PC-3 (cell line): ENCODE measurements at regions not wholly inside any gene's neighbourhood (a gene's known extent, or its start where the extent isn't known, plus 50 kb on each side); places are given as distances from the start of the nearest gene placed in this dataset.

Experiments
- ATAC-seq: fragments of 200-7000 bp; cut with Tn5 transposase; 2 replicates; pipeline ENCODE4 v1.9.1; 2020; ENCODE audit warnings: mild to moderate bottlenecking, moderate library complexity
- BruUV-seq: library from RNA; stranded (reverse); fragments of 400-500 nt; replicated peaks from 2 replicates; lab custom pipeline; 2021; lab: Mats Ljungman, UMichigan
- CTCF ChIA-PET: fragments of 300-600 bp; sonication (Branson Sonifier 250); formaldehyde crosslinking; loops from one replicate; lab custom pipeline; 2022; ENCODE audit warnings: antibody characterized with exemption; lab: Charles Lee
- POLR2A ChIA-PET: fragments of 300-600 bp; sonication (Branson Sonifier 250); formaldehyde crosslinking; loops from one replicate; lab custom pipeline; 2022; ENCODE audit warnings: antibody characterized with exemption; ENCODE audit not compliant: unreplicated experiment; lab: Charles Lee
- DNase-seq: peaks from one replicate; pipeline ENCODE4 v3.0.0-alpha.2; 2015
- H2AFZ ChIP-seq: fragments of 300-600 bp; sonication (generic); 2 replicates; pipeline ENCODE4 v1.6.0; 2016; ENCODE audit warnings: antibody characterized with exemption, low read length
- H3F3A ChIP-seq: fragments of 300-600 bp; sonication (generic); one replicate; pipeline ENCODE4 v1.6.0; 2017; ENCODE audit warnings: antibody characterized with exemption, low read length, control low read depth, mild to moderate bottlenecking; ENCODE audit not compliant: unreplicated experiment
- H3K27ac ChIP-seq: fragments of 300-600 bp; sonication (generic); 2 replicates; pipeline ENCODE4 v1.5.1; 2016; ENCODE audit warnings: mild to moderate bottlenecking, low read length
- H3K27me3 ChIP-seq: fragments of 300-600 bp; sonication (generic); 2 replicates; pipeline ENCODE4 v1.6.1; 2016; ENCODE audit warnings: low read length, mixed read lengths
- H3K36me3 ChIP-seq: fragments of 300-600 bp; sonication (generic); 2 replicates; pipeline ENCODE4 v1.6.1; 2016; ENCODE audit warnings: low read depth, mixed run types, low read length, mixed read lengths
- H3K4me1 ChIP-seq: fragments of 300-600 bp; sonication (generic); 2 replicates; pipeline ENCODE4 v1.5.1; 2016; ENCODE audit warnings: low read length; ENCODE audit not compliant: insufficient read depth
- H3K4me2 ChIP-seq: fragments of 300-600 bp; sonication (generic); 2 replicates; pipeline ENCODE4 v1.6.0; 2016; ENCODE audit warnings: low read length
- H3K4me3 ChIP-seq: fragments of 300-600 bp; sonication (generic); 2 replicates; pipeline ENCODE4 v1.5.1; 2016; ENCODE audit warnings: mild to moderate bottlenecking, low read length, mixed read lengths
- H3K79me2 ChIP-seq: fragments of 300-600 bp; sonication (generic); 2 replicates; pipeline ENCODE4 v1.6.1; 2017; ENCODE audit warnings: low read length, mixed read lengths
- H3K9ac ChIP-seq: fragments of 300-600 bp; sonication (generic); 2 replicates; pipeline ENCODE4 v1.6.0; 2016; ENCODE audit warnings: mild to moderate bottlenecking, low read length
- H3K9me2 ChIP-seq: fragments of 300-600 bp; sonication (generic); replicated peaks from 2 replicates; pipeline ENCODE4 v1.6.1; 2016; ENCODE audit warnings: mixed run types, low read length, mixed read lengths
- H3K9me3 ChIP-seq: fragments of 300-600 bp; sonication (generic); 2 replicates; pipeline ENCODE4 v1.6.1; 2016; ENCODE audit warnings: low read length, mixed read lengths
- H4K20me1 ChIP-seq: fragments of 300-600 bp; sonication (generic); 2 replicates; pipeline ENCODE4 v1.6.1; 2016; ENCODE audit warnings: low read length, mixed read lengths
- CTCF ChIP-seq: fragments of 300-600 bp; sonication (generic); conservative IDR thresholded peaks from 2 replicates; pipeline ENCODE4 v1.5.1; 2017; ENCODE audit warnings: antibody characterized with exemption, low read depth, mild to moderate bottlenecking, low read length
- EZH2 ChIP-seq: fragments of 300-600 bp; sonication (generic); IDR thresholded peaks from one replicate; pipeline ENCODE4 v1.6.1; 2017; ENCODE audit warnings: antibody characterized with exemption, mild to moderate bottlenecking, low read length; ENCODE audit not compliant: unreplicated experiment
- EZH2phosphoT487 ChIP-seq: fragments of 300-600 bp; sonication (generic); IDR thresholded peaks from 2 replicates; pipeline ENCODE4 v1.6.1; 2018; ENCODE audit warnings: mild to moderate bottlenecking, antibody characterized with exemption, low read length, borderline replicate concordance
- intact Hi-C: fragments of 100-400 bp; cut with micrococcal nuclease; formaldehyde crosslinking; loops from 2 replicates; pipeline ENCODE4 v1.9.0; 2023

- BruUV-seq = no TSS peak
- Histone ChIP-seq H3K27me3 (peaks cover 3% of the 10 kb centered on the region; the same call in 1 of the 2 replicates), H3K36me3 (no peaks in the 10 kb centered on the region), H3K9me2 (no peaks in the 10 kb centered on the region), H4K20me1 (no peaks in the 10 kb centered on the region), H3K27ac (no peak overlapping the region), H3K4me1 (no peaks in the 10 kb centered on the region), H2AFZ (no peak overlapping the region), H3K9ac (no peak overlapping the region), H3K9me3 (no peaks in the 10 kb centered on the region), H3K4me2 (no peak overlapping the region), H3K79me2 (no peaks in the 10 kb centered on the region), H3F3A (no peaks in the 10 kb centered on the region), H3K4me3 (no peak overlapping the region)
- TF ChIP-seq CTCF (no peak), EZH2 (no peak), EZH2phosphoT487 (no peak)
- ChIA-PET CTCF (no interaction called here), POLR2A (interaction anchor here (0.8 kb wide), 1 partner anchor 24 kb away, joined by 8 read pairs; no protein-coding TSS in a partner anchor)
- peak; percentile 57 for ATAC-seq
- intact Hi-C loops = loop anchor here (10.0 kb wide), 1 partner anchor 1563 kb away; no protein-coding TSS in a partner anchor
- peak; percentile 40 for DNase-seq
Observed at GRCh38 chr5:85278193-85278592, 893.5 kb upstream of the EDIL3 start.

GRCh38 chr5:85288914-85289313 is 904.2 kb upstream of the EDIL3 start:
- Histone ChIP-seq H3K9me3 (no peaks in the 10 kb centered on the region), H3K9me2 (no peaks in the 10 kb centered on the region), H2AFZ (no peak overlapping the region), H3K27ac (no peak overlapping the region), H3K79me2 (no peaks in the 10 kb centered on the region), H3K36me3 (no peaks in the 10 kb centered on the region), H3F3A (no peaks in the 10 kb centered on the region), H3K9ac (no peak overlapping the region), H3K27me3 (no peaks in the 10 kb centered on the region), H3K4me2 (no peak overlapping the region), H4K20me1 (no peaks in the 10 kb centered on the region), H3K4me3 (no peak overlapping the region), H3K4me1 (no peaks in the 10 kb centered on the region)
- intact Hi-C loops = no loop called here
- POLR2A ChIA-PET = no interaction called here
- no TSS peak for BruUV-seq
- no peak for ATAC-seq
- DNase-seq = no peak
- TF ChIP-seq EZH2 (no peak), CTCF (no peak), EZH2phosphoT487 (no peak)
- CTCF ChIA-PET = no interaction called here

GRCh38 chr5:85293145-85293785 is 908.6 kb upstream of the EDIL3 start:
- intact Hi-C loops = no loop called here
- Histone ChIP-seq H3F3A (no peaks in the 10 kb centered on the region), H3K79me2 (no peaks in the 10 kb centered on the region), H3K36me3 (no peaks in the 10 kb centered on the region), H3K9me2 (no peaks in the 10 kb centered on the region), H3K27ac (no peak overlapping the region), H3K9ac (0 out of 2 replicates have a peak overlapping the region, but pooled peaks have one; percentile 9), H3K9me3 (no peaks in the 10 kb centered on the region), H2AFZ (peak overlapping the region; percentile 82), H3K4me1 (no peaks in the 10 kb centered on the region), H3K4me3 (peak overlapping the region; percentile 66), H4K20me1 (no peaks in the 10 kb centered on the region), H3K4me2 (peak overlapping the region; percentile 84), H3K27me3 (peaks cover 8% of the 10 kb centered on the region; the same call in 1 of the 2 replicates)
- TF ChIP-seq EZH2phosphoT487 = no peak
- no peak for TF ChIP-seq EZH2
- no peak for TF ChIP-seq CTCF
- POLR2A ChIA-PET = no interaction called here
- CTCF ChIA-PET = no interaction called here
- DNase-seq = peak; percentile 45
- BruUV-seq = no TSS peak
- ATAC-seq = peak; percentile 91
